ENCODE measurements at regions not wholly inside any gene's neighbourhood (a gene's known extent, or its start where the extent isn't known, plus 50 kb on each side); places are given as distances from the start of the nearest gene placed in this dataset.

DNA sequence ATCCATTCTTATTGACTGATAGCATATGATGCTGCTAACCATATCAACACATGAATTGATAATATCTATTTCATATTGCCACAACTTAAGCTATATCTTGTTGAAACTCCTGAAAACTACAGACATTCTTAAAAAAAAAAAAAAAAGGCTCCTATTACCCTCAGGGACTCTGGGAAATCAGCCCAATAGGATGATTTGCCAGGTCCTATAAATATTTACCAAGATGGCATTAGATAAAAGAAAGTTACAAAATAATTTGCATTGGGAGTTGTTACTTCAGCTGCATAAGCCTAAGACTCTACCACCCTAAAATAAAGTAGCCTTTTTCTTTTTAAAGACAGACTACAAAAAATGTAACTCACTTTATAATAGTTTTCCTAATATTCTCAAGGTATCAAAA lies 84.4 kb downstream of the CDO1 start:
- Histone ChIP-seq H3K23me2 (ENCODE audit: low read depth, low read length) (no peaks in the 10 kb centered on the region), H3K79me2 (ENCODE audit: control insufficient read depth in 1 of 2, insufficient read depth in 2 of 2, low read length in 2 of 2) (no peaks in the 10 kb centered on the region), H4K20me1 (replicated peaks in 1 of 2; ENCODE audit: control insufficient read depth in 1 of 2, insufficient read depth in 2 of 2, low read length in 2 of 2) (no peaks in the 10 kb centered on the region), H3K56ac (replicated peaks; ENCODE audit: insufficient read length, low read depth, low read length) (no peak overlapping the region), H2AK5ac (ENCODE audit: low read depth, low read length) (no peak overlapping the region), H3K4me1 (replicated peaks in 1 of 4; ENCODE audit: control insufficient read depth in 3 of 4, insufficient read depth in 4 of 4, low read length in 3 of 4) (peaks cover 0 to 16% (median 6%) of the 10 kb centered on the region in 4 experiments; a peak in 6 of 7 replicates), H2BK20ac (ENCODE audit: low read length) (no peak overlapping the region), H3K9me3 (ENCODE audit: insufficient read depth in 2 of 2, low read depth in 1 of 2, low read length in 1 of 2) (no peaks in the 10 kb centered on the region), H2BK15ac (ENCODE audit: low read length) (no peak overlapping the region), H3K9ac (replicated peaks in 1 of 4; ENCODE audit: extremely low read depth in 1 of 4, low read depth in 3 of 4, low read length in 3 of 4) (no peak overlapping the region), H3K4me3 (ENCODE audit: extremely low read depth in 1 of 4, insufficient read depth in 2 of 4, low read depth in 3 of 4, low read length in 4 of 4) (no peak overlapping the region), H3K18ac (ENCODE audit: extremely low read depth, low read length) (no peak overlapping the region), H2BK5ac (ENCODE audit: low read depth, low read length) (no peak overlapping the region), H3K23ac (ENCODE audit: insufficient read length) (no peak overlapping the region), H2BK120ac (replicated peaks; ENCODE audit: low read depth, low read length) (no peak overlapping the region), H4K8ac (ENCODE audit: extremely low read depth, insufficient read depth, low read length) (no peak overlapping the region), H3K27ac (ENCODE audit: low read depth, low read length) (no peak overlapping the region), H4K91ac (replicated peaks; ENCODE audit: insufficient read length, low read length) (no peak overlapping the region), H2AFZ (ENCODE audit: low read length) (no peak overlapping the region), H3K27me3 (replicated peaks in 1 of 4; ENCODE audit: control insufficient read depth in 3 of 4, extremely low read depth in 1 of 4, insufficient read depth in 3 of 4, low read length in 3 of 4) (no peaks in the 10 kb centered on the region), H3K4me2 (ENCODE audit: insufficient read depth in 1 of 2, low read depth in 2 of 2, low read length in 2 of 2) (no peak overlapping the region), H4K5ac (ENCODE audit: insufficient read length, low read depth, low read length) (no peak overlapping the region), H3K4ac (replicated peaks; ENCODE audit: insufficient read length, low read depth, low read length) (no peak overlapping the region), H3K14ac (ENCODE audit: insufficient read length) (no peak overlapping the region), H2BK12ac (ENCODE audit: low read depth, low read length) (no peak overlapping the region), H3K79me1 (ENCODE audit: low read depth, low read length) (no peaks in the 10 kb centered on the region), H3K36me3 (ENCODE audit: control insufficient read depth in 2 of 4, insufficient read depth in 4 of 4, low read length in 3 of 4) (no peaks in the 10 kb centered on the region)
- no peak for DNase-seq (ENCODE audit: low read depth in 1 of 2, low spot score in 2 of 2)
- no peak for FAIRE-seq
- CTCF ChIA-PET (ENCODE audit: partially characterized antibody) = interaction anchor here (0.9 kb wide), 1 partner anchor 37 kb away, joined by 4 read pairs; no protein-coding TSS in a partner anchor
- POLR2A ChIA-PET (ENCODE audit: partially characterized antibody) = no interaction called here
- TF ChIP-seq SIN3A (conservative IDR thresholded peaks at IDR 0.05 in 1 of 2, IDR thresholded peaks at IDR 0.05 in 1 of 2; ENCODE audit: low read depth in 1 of 2, low read length in 2 of 2) (no peak), FOSL1 (IDR thresholded peaks at IDR 0.05; ENCODE audit: insufficient read depth, low read depth, low read length) (no peak), SUZ12 (IDR thresholded peaks at IDR 0.05; ENCODE audit: low read length) (no peak), E2F6 (IDR thresholded peaks at IDR 0.05) (no peak), CTCF (IDR thresholded peaks at IDR 0.05; ENCODE audit: control extremely low read depth in 1 of 3, insufficient read depth in 1 of 3, low read depth in 1 of 3, low read length in 3 of 3) (no peak), TAF7 (optimal IDR thresholded peaks at IDR 0.05; ENCODE audit: borderline replicate concordance, low read depth, low read length) (no peak), ASH2L (IDR thresholded peaks at IDR 0.05; ENCODE audit: low read length) (no peak), SRF (IDR thresholded peaks at IDR 0.05; ENCODE audit: low read depth, low read length) (no peak)
